ENCODE measurements at regions not wholly inside any gene's neighbourhood (a gene's known extent, or its start where the extent isn't known, plus 50 kb on each side); places are given as distances from the start of the nearest gene placed in this dataset.

- TF ChIP-seq POLR2AphosphoS5 (IDR thresholded peaks at IDR 0.05) (no peak), POLR2A (IDR thresholded peaks at IDR 0.05) (no peak)
These were observed 72.8 kb upstream of the MAPK10 start for GRCh38 chr4:86432559-86433134.
